Prostate gland (tissue), 2 donors: ENCODE measurements at regions not wholly inside any gene's neighbourhood (a gene's known extent, or its start where the extent isn't known, plus 50 kb on each side); places are given as distances from the start of the nearest gene placed in this dataset.

Source experiments
- CTCF ChIP-seq, 4 experiments: fragments of 200-600 bp in 2 of 4; fragments of 450-650 bp in 2 of 4; sonication (generic) in 2 of 4; IDR thresholded peaks; 1 replicate in 3 of 4; 2 replicates in 1 of 4; pipeline ENCODE4 v1.5.1; 2016 to 2019; ENCODE audit warnings: antibody characterized with exemption in 4 of 4, mild to moderate bottlenecking in 2 of 4, moderate library complexity in 2 of 4
- POLR2AphosphoS5 ChIP-seq: sonication (generic); formaldehyde crosslinking; IDR thresholded peaks from one replicate; pipeline ENCODE4 v1.6.1; 2017; ENCODE audit warnings: antibody characterized with exemption

DNA sequence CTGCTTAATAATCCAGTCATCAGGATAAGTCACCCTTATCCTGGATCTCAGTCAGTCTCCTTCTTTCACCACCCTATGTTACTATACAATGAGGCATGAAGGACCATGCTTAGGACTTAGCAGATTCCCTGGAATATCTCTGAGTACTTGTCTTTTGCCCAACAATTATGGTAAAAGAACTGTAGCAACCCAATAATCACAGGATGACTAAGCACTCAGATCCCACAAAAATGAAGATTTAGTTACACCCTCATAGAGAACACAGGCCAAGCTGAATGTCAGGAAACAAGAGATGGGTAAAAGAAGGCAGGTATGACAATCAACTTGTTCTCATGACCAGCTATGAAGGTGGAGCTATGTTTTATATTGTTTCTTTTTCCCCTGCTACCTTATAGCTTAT lies 91.4 kb downstream of the EDN1 start:
- TF ChIP-seq CTCF (IDR thresholded peaks at IDR 0.05), result no peak
- TF ChIP-seq POLR2AphosphoS5, result no peak
